ENCODE measurements at regions not wholly inside any gene's neighbourhood (a gene's known extent, or its start where the extent isn't known, plus 50 kb on each side); places are given as distances from the start of the nearest gene placed in this dataset.

GRCh38 chr6:169312658-169313346 lies 59.2 kb upstream of the THBS2 start:
- no peak for DNase-seq
- H3K4me3 ChIP-seq (ENCODE audit: low read length): no peak overlapping the region
- no peaks in the 10 kb centered on the region for H3K36me3 ChIP-seq (ENCODE audit: insufficient read depth, low read length)
- no peak overlapping the region for H3K27ac ChIP-seq (ENCODE audit: low read length)
- H4K20me1 ChIP-seq (ENCODE audit: insufficient read depth, low read depth, low read length): no peaks in the 10 kb centered on the region
- no peak overlapping the region for H3K4me2 ChIP-seq (ENCODE audit: low read depth, low read length, poor library complexity, severe bottlenecking)
- H3K79me2 ChIP-seq (ENCODE audit: low read length): no peaks in the 10 kb centered on the region
- no peaks in the 10 kb centered on the region for H3K4me1 ChIP-seq (ENCODE audit: low read length)
- no peaks in the 10 kb centered on the region for H3K27me3 ChIP-seq (ENCODE audit: low read length)
- no peak overlapping the region for H2AFZ ChIP-seq (ENCODE audit: low read length)
- H3K9me3 ChIP-seq (ENCODE audit: low read length): no peaks in the 10 kb centered on the region
- H3K9ac ChIP-seq (ENCODE audit: low read length): no peak overlapping the region
- H3K9me2 ChIP-seq (replicated peaks; ENCODE audit: insufficient read depth, low read length): no peaks in the 10 kb centered on the region

GRCh38 chr6:169310983-169311382 lies 57.3 kb upstream of the THBS2 start:
- no peaks in the 10 kb centered on the region for H3K79me2 ChIP-seq (ENCODE audit: low read length)
- no peaks in the 10 kb centered on the region for H3K4me1 ChIP-seq (ENCODE audit: low read length)
- no peak overlapping the region for H3K27ac ChIP-seq (ENCODE audit: low read length)
- H2AFZ ChIP-seq (ENCODE audit: low read length): no peak overlapping the region
- H3K9ac ChIP-seq (ENCODE audit: low read length): no peak overlapping the region
- H3K9me2 ChIP-seq (replicated peaks; ENCODE audit: insufficient read depth, low read length): no peaks in the 10 kb centered on the region
- H3K9me3 ChIP-seq (ENCODE audit: low read length): no peaks in the 10 kb centered on the region
- no peak for DNase-seq
- H4K20me1 ChIP-seq (ENCODE audit: insufficient read depth, low read depth, low read length): no peaks in the 10 kb centered on the region
- no peaks in the 10 kb centered on the region for H3K27me3 ChIP-seq (ENCODE audit: low read length)
- no peak overlapping the region for H3K4me2 ChIP-seq (ENCODE audit: low read depth, low read length, poor library complexity, severe bottlenecking)
- H3K36me3 ChIP-seq (ENCODE audit: insufficient read depth, low read length): no peaks in the 10 kb centered on the region
- H3K4me3 ChIP-seq (ENCODE audit: low read length): no peak overlapping the region
